ENCODE measurements at regions not wholly inside any gene's neighbourhood (a gene's known extent, or its start where the extent isn't known, plus 50 kb on each side); places are given as distances from the start of the nearest gene placed in this dataset.

DNA sequence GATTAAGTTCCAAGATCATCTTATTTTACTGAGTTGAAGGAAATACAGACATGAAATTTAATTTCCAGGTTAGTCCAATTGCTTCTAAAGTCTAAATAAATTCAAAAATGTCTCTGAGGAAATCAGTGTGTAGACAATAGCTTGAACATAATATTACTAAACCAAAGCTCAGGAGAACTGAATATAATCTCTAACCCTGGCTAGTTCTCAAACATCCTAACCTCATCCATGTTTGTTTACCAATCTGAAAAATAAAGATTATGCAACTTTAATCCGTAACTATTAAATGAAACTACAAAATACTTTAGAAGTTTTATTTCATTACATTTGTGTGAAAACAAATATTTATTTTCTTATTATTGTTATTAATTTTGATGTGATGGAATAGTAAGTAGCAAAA, 387.2 kb downstream of the TBC1D32 start:
- no peaks in the 10 kb centered on the region for H3K27me3 ChIP-seq (replicated peaks; ENCODE audit: insufficient read depth, low read depth, low read length, poor library complexity)
- H3K4me3 ChIP-seq (ENCODE audit: low read depth, low read length, poor library complexity, severe bottlenecking): no peak overlapping the region
- intact Hi-C loops (cut with micrococcal nuclease; ENCODE audit: unreplicated experiment): no loop called here
- CTCF ChIA-PET: no interaction called here
- BruUV-seq (replicated peaks): no TSS peak
- H3K9me3 ChIP-seq (ENCODE audit: low read depth, low read length, poor library complexity, severe bottlenecking): no peaks in the 10 kb centered on the region
- H3K4me1 ChIP-seq (ENCODE audit: insufficient read depth, low read length, poor library complexity, severe bottlenecking): no peaks in the 10 kb centered on the region
- TF ChIP-seq EZH2 (IDR thresholded peaks at IDR 0.05; ENCODE audit: borderline replicate concordance, low read depth, low read length, poor library complexity, severe bottlenecking): no peak
- TF ChIP-seq, protein P1, sequence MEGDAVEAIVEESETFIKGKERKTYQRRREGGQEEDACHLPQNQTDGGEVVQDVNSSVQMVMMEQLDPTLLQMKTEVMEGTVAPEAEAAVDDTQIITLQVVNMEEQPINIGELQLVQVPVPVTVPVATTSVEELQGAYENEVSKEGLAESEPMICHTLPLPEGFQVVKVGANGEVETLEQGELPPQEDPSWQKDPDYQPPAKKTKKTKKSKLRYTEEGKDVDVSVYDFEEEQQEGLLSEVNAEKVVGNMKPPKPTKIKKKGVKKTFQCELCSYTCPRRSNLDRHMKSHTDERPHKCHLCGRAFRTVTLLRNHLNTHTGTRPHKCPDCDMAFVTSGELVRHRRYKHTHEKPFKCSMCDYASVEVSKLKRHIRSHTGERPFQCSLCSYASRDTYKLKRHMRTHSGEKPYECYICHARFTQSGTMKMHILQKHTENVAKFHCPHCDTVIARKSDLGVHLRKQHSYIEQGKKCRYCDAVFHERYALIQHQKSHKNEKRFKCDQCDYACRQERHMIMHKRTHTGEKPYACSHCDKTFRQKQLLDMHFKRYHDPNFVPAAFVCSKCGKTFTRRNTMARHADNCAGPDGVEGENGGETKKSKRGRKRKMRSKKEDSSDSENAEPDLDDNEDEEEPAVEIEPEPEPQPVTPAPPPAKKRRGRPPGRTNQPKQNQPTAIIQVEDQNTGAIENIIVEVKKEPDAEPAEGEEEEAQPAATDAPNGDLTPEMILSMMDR (conservative IDR thresholded peaks at IDR 0.05; ENCODE audit: low read depth, low read length): no peak
- no peak overlapping the region for H3K27ac ChIP-seq (ENCODE audit: low read depth, low read length, poor library complexity, severe bottlenecking)
- POLR2A ChIA-PET (ENCODE audit: low non-redundant PET): no interaction called here
- DNase-seq (ENCODE audit: low spot score): no peak
- no peaks in the 10 kb centered on the region for H3K36me3 ChIP-seq (ENCODE audit: insufficient read depth, low read length, poor library complexity, severe bottlenecking)

DNA sequence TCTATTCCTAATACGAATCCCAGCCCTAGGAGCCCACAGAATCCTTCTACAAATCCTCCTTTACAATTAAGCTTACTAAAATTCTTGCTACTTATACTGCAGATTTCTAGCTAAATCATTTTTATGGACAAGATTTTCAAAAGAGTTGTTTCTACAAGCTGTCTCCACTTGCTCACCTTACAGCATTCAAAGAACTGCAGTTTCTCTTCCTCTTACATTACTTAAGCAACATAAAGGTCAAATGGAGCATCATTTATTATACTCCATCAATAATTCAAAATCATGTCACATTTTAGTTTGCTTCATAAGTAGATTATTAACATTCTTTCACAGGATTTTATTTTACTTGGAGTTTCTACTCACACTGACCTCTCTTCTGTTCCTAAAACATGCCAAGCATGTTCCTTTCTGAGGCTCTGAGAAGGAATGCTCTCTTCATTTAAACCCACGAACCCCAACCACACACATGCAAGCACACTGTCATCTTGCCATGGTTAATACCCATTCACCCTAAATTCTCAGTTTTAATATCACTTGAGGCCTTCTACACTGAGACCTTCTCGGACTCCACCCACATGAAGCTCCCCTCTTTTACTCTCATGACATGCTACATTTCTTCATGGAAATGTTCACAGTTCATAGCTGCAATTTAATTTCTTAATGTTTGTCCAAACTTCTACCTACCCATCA, 388.2 kb downstream of the TBC1D32 start:
- CTCF ChIA-PET: no interaction called here
- no peak overlapping the region for H3K4me3 ChIP-seq (ENCODE audit: low read depth, low read length, poor library complexity, severe bottlenecking)
- intact Hi-C loops (cut with micrococcal nuclease; ENCODE audit: unreplicated experiment): no loop called here
- no peaks in the 10 kb centered on the region for H3K4me1 ChIP-seq (ENCODE audit: insufficient read depth, low read length, poor library complexity, severe bottlenecking)
- H3K9me3 ChIP-seq (ENCODE audit: low read depth, low read length, poor library complexity, severe bottlenecking): no peaks in the 10 kb centered on the region
- H3K36me3 ChIP-seq (ENCODE audit: insufficient read depth, low read length, poor library complexity, severe bottlenecking): no peaks in the 10 kb centered on the region
- TF ChIP-seq, protein P1 (conservative IDR thresholded peaks at IDR 0.05; ENCODE audit: low read depth, low read length): no peak
- no peak for TF ChIP-seq EZH2 (IDR thresholded peaks at IDR 0.05; ENCODE audit: borderline replicate concordance, low read depth, low read length, poor library complexity, severe bottlenecking)
- DNase-seq (ENCODE audit: low spot score): no peak
- no TSS peak for BruUV-seq (replicated peaks)
- no peaks in the 10 kb centered on the region for H3K27me3 ChIP-seq (replicated peaks; ENCODE audit: insufficient read depth, low read depth, low read length, poor library complexity)
- H3K27ac ChIP-seq (ENCODE audit: low read depth, low read length, poor library complexity, severe bottlenecking): no peak overlapping the region
- POLR2A ChIA-PET (ENCODE audit: low non-redundant PET): no interaction called here

DNA sequence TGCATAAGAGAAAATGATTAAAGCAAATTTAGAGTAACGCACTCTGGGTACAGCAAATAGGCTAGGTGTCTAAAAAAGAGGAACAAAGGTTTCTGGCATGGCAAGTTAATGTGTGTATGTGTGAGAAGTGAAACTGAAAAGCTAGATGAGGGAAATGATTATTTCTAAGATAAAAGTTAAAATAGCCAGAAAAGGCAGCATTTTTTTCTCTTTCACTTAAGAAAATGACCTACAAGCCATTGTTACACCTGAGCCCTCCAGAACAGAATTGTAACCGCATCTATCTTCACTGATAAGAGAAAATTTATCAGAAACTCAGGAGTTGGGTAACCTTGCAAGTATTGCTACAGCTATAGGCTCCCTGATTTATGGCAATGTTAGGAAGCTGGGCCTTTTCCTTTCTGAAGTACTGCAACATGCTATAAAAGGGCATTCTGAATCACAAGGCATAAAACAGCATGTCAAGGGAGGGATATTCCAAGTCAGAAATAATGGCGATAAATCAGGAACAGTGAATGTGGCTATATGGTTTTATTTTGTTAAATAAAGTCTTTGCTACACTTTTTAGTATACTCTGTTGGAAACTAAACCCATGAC, 395.3 kb downstream of the TBC1D32 start:
- CTCF ChIA-PET: no interaction called here
- no peaks in the 10 kb centered on the region for H3K4me1 ChIP-seq (ENCODE audit: insufficient read depth, low read length, poor library complexity, severe bottlenecking)
- no peak for DNase-seq (ENCODE audit: low spot score)
- no peaks in the 10 kb centered on the region for H3K27me3 ChIP-seq (replicated peaks; ENCODE audit: insufficient read depth, low read depth, low read length, poor library complexity)
- POLR2A ChIA-PET (ENCODE audit: low non-redundant PET): no interaction called here
- intact Hi-C loops (cut with micrococcal nuclease; ENCODE audit: unreplicated experiment): no loop called here
- TF ChIP-seq, protein P1 (conservative IDR thresholded peaks at IDR 0.05; ENCODE audit: low read depth, low read length): no peak
- no peak for TF ChIP-seq EZH2 (IDR thresholded peaks at IDR 0.05; ENCODE audit: borderline replicate concordance, low read depth, low read length, poor library complexity, severe bottlenecking)
- no TSS peak for BruUV-seq (replicated peaks)
- H3K9me3 ChIP-seq (ENCODE audit: low read depth, low read length, poor library complexity, severe bottlenecking): no peaks in the 10 kb centered on the region
- H3K36me3 ChIP-seq (ENCODE audit: insufficient read depth, low read length, poor library complexity, severe bottlenecking): no peaks in the 10 kb centered on the region
- no peak overlapping the region for H3K4me3 ChIP-seq (ENCODE audit: low read depth, low read length, poor library complexity, severe bottlenecking)
- no peak overlapping the region for H3K27ac ChIP-seq (ENCODE audit: low read depth, low read length, poor library complexity, severe bottlenecking)
